Hematopoietic multipotent progenitor cell (in vitro differentiated cells): ENCODE measurements at regions not wholly inside any gene's neighbourhood (a gene's known extent, or its start where the extent isn't known, plus 50 kb on each side); places are given as distances from the start of the nearest gene placed in this dataset.

ENCODE experiments used
- DNase-seq, 3 donors: peaks; one replicate each; pipeline ENCODE4 v3.0.0-alpha.2; 2011 to 2015; ENCODE audit warnings: low read depth in 2 of 3, low spot score in 2 of 3

GRCh38 chr12:28104903-28105864 lies 85.1 kb upstream of the CCDC91 start:
- DNase-seq = no peak

- DNase-seq = no peak
Observed at GRCh38 chr12:28107679-28108078, 82.6 kb upstream of the CCDC91 start.

GRCh38 chr12:28108599-28108998 lies 81.7 kb upstream of the CCDC91 start:
- DNase-seq = peak in 2 of 3 donors; percentile 10 to 50

GRCh38 chr12:28110329-28110728 lies 79.9 kb upstream of the CCDC91 start:
- DNase-seq = no peak

- no peak for DNase-seq
Observed at GRCh38 chr12:28114488-28114887, 75.8 kb upstream of the CCDC91 start.

- no peak for DNase-seq
Observed at GRCh38 chr12:28121433-28121832, 68.8 kb upstream of the CCDC91 start.

GRCh38 chr12:28121899-28122655 lies 68.2 kb upstream of the CCDC91 start:
- no peak for DNase-seq

- DNase-seq = no peak
Observed at GRCh38 chr12:28122756-28123155, 67.5 kb upstream of the CCDC91 start.

GRCh38 chr12:28127455-28127854 lies 62.8 kb upstream of the CCDC91 start:
- DNase-seq = no peak

GRCh38 chr12:28129031-28129430 lies 61.2 kb upstream of the CCDC91 start:
- DNase-seq = no peak

GRCh38 chr12:28130234-28130624 lies 60.0 kb upstream of the CCDC91 start:
- no peak for DNase-seq

GRCh38 chr12:28130625-28131598 lies 59.3 kb upstream of the CCDC91 start:
- no peak for DNase-seq

GRCh38 chr12:28132398-28132797 lies 57.9 kb upstream of the CCDC91 start:
- no peak for DNase-seq

GRCh38 chr12:28135801-28136439 lies 54.3 kb upstream of the CCDC91 start:
- no peak for DNase-seq

GRCh38 chr12:28137414-28137813 lies 52.8 kb upstream of the CCDC91 start:
- DNase-seq = no peak

GRCh38 chr12:28140404-28140803 lies 49.9 kb upstream of the CCDC91 start:
- DNase-seq = no peak
